ENCODE measurements at regions not wholly inside any gene's neighbourhood (a gene's known extent, or its start where the extent isn't known, plus 50 kb on each side); places are given as distances from the start of the nearest gene placed in this dataset.
"Not testable (repeated sequence)": the region's sequence is repeated elsewhere in the genome, so short reads cannot be mapped to it uniquely, and the experiment has no call there.

DNA sequence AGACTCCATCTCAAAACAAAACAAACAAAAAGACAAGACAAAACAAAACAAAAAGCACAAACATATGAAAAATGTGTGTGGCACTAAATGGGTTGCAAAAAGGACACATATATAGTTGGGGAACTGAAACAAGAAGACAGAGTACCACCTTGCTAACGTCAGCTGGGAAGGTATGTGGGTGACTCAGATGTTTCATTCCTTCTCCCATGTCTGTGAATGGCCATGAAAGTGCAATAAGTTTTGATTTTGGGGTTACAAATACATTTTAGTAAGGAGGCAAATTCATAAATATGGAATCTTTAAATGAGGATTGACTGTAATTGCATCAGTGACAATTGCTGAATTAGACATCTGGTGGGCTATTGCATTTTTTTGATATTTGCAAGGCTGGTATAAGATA lies 81.6 kb upstream of the KLF4 start:
- TF ChIP-seq, protein P1, sequence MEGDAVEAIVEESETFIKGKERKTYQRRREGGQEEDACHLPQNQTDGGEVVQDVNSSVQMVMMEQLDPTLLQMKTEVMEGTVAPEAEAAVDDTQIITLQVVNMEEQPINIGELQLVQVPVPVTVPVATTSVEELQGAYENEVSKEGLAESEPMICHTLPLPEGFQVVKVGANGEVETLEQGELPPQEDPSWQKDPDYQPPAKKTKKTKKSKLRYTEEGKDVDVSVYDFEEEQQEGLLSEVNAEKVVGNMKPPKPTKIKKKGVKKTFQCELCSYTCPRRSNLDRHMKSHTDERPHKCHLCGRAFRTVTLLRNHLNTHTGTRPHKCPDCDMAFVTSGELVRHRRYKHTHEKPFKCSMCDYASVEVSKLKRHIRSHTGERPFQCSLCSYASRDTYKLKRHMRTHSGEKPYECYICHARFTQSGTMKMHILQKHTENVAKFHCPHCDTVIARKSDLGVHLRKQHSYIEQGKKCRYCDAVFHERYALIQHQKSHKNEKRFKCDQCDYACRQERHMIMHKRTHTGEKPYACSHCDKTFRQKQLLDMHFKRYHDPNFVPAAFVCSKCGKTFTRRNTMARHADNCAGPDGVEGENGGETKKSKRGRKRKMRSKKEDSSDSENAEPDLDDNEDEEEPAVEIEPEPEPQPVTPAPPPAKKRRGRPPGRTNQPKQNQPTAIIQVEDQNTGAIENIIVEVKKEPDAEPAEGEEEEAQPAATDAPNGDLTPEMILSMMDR (IDR thresholded peaks at IDR 0.05; ENCODE audit: unreplicated experiment) = no peak
- H3K27ac Mint-ChIP-seq (ENCODE audit: low read depth, unreplicated experiment) = no peak overlapping the region
- intact Hi-C loops (cut with micrococcal nuclease) = no loop called here
- H3K9me3 Mint-ChIP-seq (ENCODE audit: unreplicated experiment) = no peaks in the 10 kb centered on the region
- no TSS peak for BruUV-seq (replicated peaks)
- no peaks in the 10 kb centered on the region for H3K4me1 Mint-ChIP-seq (ENCODE audit: insufficient read depth, unreplicated experiment)
- no peak overlapping the region for H3K4me3 Mint-ChIP-seq (ENCODE audit: unreplicated experiment)
- no peaks in the 10 kb centered on the region for H3K27me3 Mint-ChIP-seq (ENCODE audit: insufficient read depth, unreplicated experiment)
- no peak for DNase-seq (ENCODE audit: unreplicated experiment)
- CTCF ChIA-PET = no interaction called here
- POLR2A ChIA-PET = no interaction called here
- no peaks in the 10 kb centered on the region for H3K36me3 Mint-ChIP-seq (ENCODE audit: insufficient read depth, unreplicated experiment)

DNA sequence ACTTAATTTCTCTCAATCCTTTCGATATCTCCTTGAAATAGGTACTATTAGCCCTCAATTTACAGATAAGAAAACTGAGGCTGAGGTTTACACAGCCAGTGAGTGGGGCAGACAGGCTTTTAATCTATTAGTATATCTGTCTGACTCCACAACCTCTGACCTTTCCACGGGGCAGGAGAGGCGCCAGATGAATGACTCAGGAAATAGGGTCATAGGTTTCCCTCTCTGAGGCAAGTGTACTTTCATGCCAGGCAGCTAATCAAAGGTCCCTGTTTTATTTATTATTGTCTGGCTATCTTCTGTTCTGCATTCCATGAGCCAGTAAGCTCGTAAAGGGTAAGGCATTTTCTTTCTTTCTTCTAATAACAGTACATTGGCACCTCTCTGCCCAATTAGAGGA lies 79.6 kb upstream of the KLF4 start:
- TF ChIP-seq, protein P1 (IDR thresholded peaks at IDR 0.05; ENCODE audit: unreplicated experiment) = no peak
- Mint-ChIP-seq H3K27ac (ENCODE audit: low read depth, unreplicated experiment) (no peak overlapping the region), H3K27me3 (ENCODE audit: insufficient read depth, unreplicated experiment) (no peaks in the 10 kb centered on the region), H3K4me3 (ENCODE audit: unreplicated experiment) (no peak overlapping the region), H3K4me1 (ENCODE audit: insufficient read depth, unreplicated experiment) (no peaks in the 10 kb centered on the region), H3K36me3 (ENCODE audit: insufficient read depth, unreplicated experiment) (no peaks in the 10 kb centered on the region), H3K9me3 (ENCODE audit: unreplicated experiment) (no peaks in the 10 kb centered on the region)
- no peak for DNase-seq (ENCODE audit: unreplicated experiment)
- POLR2A ChIA-PET = no interaction called here
- intact Hi-C loops (cut with micrococcal nuclease) = no loop called here
- CTCF ChIA-PET = no interaction called here
- BruUV-seq (replicated peaks) = no TSS peak

GRCh38 chr9:107568406-107568805 lies 78.8 kb upstream of the KLF4 start:
- H3K4me3 Mint-ChIP-seq (ENCODE audit: unreplicated experiment); BruUV-seq (replicated peaks); H3K36me3 Mint-ChIP-seq (ENCODE audit: insufficient read depth, unreplicated experiment); POLR2A ChIA-PET; intact Hi-C loops (cut with micrococcal nuclease); H3K9me3 Mint-ChIP-seq (ENCODE audit: unreplicated experiment); DNase-seq (ENCODE audit: unreplicated experiment); H3K27ac Mint-ChIP-seq (ENCODE audit: low read depth, unreplicated experiment); H3K4me1 Mint-ChIP-seq (ENCODE audit: insufficient read depth, unreplicated experiment); H3K27me3 Mint-ChIP-seq (ENCODE audit: insufficient read depth, unreplicated experiment): not testable (repeated sequence)
- CTCF ChIA-PET = interaction anchor here (0.6 kb wide), 1 partner anchor 8 kb away, joined by 4 read pairs; no protein-coding TSS in a partner anchor

DNA sequence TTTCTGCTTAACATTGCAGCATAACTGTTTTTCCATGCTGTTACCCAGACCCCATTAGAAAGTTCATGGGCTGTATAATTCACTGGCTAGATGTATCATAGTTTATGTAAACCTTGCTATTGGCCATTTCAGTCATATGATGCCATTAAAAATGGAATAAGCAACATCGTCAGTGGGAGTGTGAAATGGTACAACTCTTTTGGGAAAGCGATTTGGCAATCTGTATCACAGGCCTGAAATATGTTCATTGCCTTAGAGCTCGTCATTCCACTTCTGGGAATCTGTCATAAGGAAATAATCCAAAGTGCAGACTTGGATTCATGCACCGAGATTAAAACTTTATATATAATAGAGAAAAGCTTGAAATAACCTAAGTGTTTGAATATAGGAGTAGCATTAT lies 77.9 kb upstream of the KLF4 start:
- POLR2A ChIA-PET = interaction anchor here (1.2 kb wide), 1 partner anchor 473 kb away, joined by 4 read pairs; no protein-coding TSS in a partner anchor
- H3K4me1 Mint-ChIP-seq (ENCODE audit: insufficient read depth, unreplicated experiment) = no peaks in the 10 kb centered on the region
- no peaks in the 10 kb centered on the region for H3K36me3 Mint-ChIP-seq (ENCODE audit: insufficient read depth, unreplicated experiment)

More for the DNA sequence above, 77.9 kb upstream of the KLF4 start:
- H3K4me3 Mint-ChIP-seq (ENCODE audit: unreplicated experiment) = no peak overlapping the region
- intact Hi-C loops (cut with micrococcal nuclease) = no loop called here
- CTCF ChIA-PET = no interaction called here
- no peaks in the 10 kb centered on the region for H3K27me3 Mint-ChIP-seq (ENCODE audit: insufficient read depth, unreplicated experiment)
- DNase-seq (ENCODE audit: unreplicated experiment) = no peak
- H3K27ac Mint-ChIP-seq (ENCODE audit: low read depth, unreplicated experiment) = no peak overlapping the region
- TF ChIP-seq, protein P1 (IDR thresholded peaks at IDR 0.05; ENCODE audit: unreplicated experiment) = no peak
- no TSS peak for BruUV-seq (replicated peaks)
- H3K9me3 Mint-ChIP-seq (ENCODE audit: unreplicated experiment) = no peaks in the 10 kb centered on the region
